ENCODE measurements at regions not wholly inside any gene's neighbourhood (a gene's known extent, or its start where the extent isn't known, plus 50 kb on each side); places are given as distances from the start of the nearest gene placed in this dataset. TPM values are rescaled to one million over a fixed set of nuclear protein-coding genes. Genes with fewer than 3 reads are reported as not detected.

Small RNAs in the stretch of these regions (small RNA-seq; reads per million reads assigned to genes)
- not detected for gene RF00019 (ENCODE audit: insufficient read depth)
- not detected for gene RN7SKP282 (ENCODE audit: insufficient read depth)
- gene RNU6-521P (ENCODE audit: insufficient read depth): not detected
